Bronchial epithelial cell (primary cell): ENCODE measurements at regions not wholly inside any gene's neighbourhood (a gene's known extent, or its start where the extent isn't known, plus 50 kb on each side); places are given as distances from the start of the nearest gene placed in this dataset.

ENCODE experiments used
- DNase-seq: peaks from one replicate; pipeline ENCODE4 v3.0.0-alpha.2; 2010; ENCODE audit warnings: low read depth
- FAIRE-seq: peaks from 2 replicates; lab custom pipeline; 2011; peaks lifted over from hg19 to GRCh38; lab: Jason Lieb, UNC
- H3K27me3 ChIP-seq: 2 replicates; pipeline ENCODE4 v1.5.1; 2011; ENCODE audit warnings: low read length; ENCODE audit not compliant: control insufficient read depth, insufficient read depth
- H3K36me3 ChIP-seq: 2 replicates; pipeline ENCODE4 v1.5.1; 2011; ENCODE audit warnings: low read length; ENCODE audit not compliant: control insufficient read depth, insufficient read depth
- H3K4me3 ChIP-seq: 2 replicates; pipeline ENCODE4 v1.5.1; 2011; ENCODE audit warnings: mild to moderate bottlenecking, low read depth, low read length, control low read depth
- TF ChIP-seq, protein P1 (sequence below): IDR thresholded peaks from 2 replicates; pipeline ENCODE4 v1.5.1; 2011; ENCODE audit warnings: mild to moderate bottlenecking, moderate library complexity, low read length, control low read depth, inconsistent platforms; ENCODE audit not compliant: insufficient read depth, severe bottlenecking

DNA sequence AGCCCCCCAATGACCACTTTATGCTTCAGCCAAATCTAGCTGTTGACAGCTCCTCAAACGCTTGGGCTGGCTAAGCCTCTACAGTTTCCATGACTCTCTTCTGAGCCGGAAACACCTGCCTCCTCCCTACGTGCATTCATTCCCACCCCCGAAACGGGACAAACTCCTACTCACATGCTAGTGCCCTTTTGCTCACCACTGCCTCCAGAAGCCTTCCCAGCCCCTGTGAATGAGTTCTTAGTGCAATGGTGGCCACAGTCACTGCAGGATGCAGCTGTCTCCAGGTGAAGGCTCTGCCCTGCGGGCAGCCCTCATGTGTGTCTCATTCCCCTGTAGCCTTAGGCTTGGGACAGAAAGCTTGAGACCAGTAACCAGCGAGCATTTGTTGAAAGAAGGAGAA, 68.8 kb upstream of the DAB2IP start:
- Histone ChIP-seq H3K27me3 (peaks cover 6% of the 10 kb centered on the region), H3K4me3 (no peak overlapping the region), H3K36me3 (no peaks in the 10 kb centered on the region)
- FAIRE-seq (no peak), DNase-seq (no peak)
- TF ChIP-seq, protein P1, sequence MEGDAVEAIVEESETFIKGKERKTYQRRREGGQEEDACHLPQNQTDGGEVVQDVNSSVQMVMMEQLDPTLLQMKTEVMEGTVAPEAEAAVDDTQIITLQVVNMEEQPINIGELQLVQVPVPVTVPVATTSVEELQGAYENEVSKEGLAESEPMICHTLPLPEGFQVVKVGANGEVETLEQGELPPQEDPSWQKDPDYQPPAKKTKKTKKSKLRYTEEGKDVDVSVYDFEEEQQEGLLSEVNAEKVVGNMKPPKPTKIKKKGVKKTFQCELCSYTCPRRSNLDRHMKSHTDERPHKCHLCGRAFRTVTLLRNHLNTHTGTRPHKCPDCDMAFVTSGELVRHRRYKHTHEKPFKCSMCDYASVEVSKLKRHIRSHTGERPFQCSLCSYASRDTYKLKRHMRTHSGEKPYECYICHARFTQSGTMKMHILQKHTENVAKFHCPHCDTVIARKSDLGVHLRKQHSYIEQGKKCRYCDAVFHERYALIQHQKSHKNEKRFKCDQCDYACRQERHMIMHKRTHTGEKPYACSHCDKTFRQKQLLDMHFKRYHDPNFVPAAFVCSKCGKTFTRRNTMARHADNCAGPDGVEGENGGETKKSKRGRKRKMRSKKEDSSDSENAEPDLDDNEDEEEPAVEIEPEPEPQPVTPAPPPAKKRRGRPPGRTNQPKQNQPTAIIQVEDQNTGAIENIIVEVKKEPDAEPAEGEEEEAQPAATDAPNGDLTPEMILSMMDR, result no peak

DNA sequence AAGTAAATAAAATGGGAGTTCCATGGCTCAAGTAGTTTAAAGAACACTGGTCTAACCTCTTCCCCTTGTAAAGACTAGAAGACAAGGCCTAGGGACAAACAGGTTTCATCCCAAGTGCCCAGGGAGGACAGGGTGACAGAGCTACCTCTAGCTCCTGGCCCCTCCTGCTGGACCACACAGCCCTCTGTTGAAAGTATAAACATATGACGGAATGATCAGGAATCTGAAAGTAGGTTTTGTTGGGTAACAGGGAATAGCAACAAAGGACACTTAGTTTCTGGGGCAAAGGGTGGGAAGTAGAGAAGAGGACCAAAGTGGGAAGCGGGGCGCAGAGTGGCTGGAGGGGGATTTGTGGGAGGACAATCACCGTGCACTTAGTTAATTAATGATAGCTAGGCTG, 67.0 kb upstream of the DAB2IP start:
- Histone ChIP-seq H3K36me3 (no peaks in the 10 kb centered on the region), H3K27me3 (peaks cover 10% of the 10 kb centered on the region), H3K4me3 (no peak overlapping the region)
- FAIRE-seq, result no peak
- TF ChIP-seq, protein P1, result no peak
- DNase-seq, result no peak

DNA sequence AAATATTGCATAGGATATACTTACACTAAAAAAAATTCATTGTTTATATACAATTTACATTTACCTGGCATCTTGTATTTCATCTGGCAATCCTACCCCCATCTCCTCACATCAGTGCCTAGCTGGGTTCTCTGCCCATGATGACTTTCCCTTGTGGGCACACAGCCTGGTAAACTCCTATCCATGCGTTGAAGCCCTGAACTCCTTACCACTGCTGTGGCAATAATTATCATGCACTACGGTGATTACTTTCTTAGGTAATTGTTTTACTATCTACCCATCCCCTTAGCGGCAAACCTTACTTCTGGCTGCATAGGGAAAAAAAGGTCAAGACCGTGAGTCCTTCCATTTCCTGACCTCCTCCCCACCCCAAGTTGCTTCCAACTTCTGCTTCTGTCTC, 63.6 kb upstream of the DAB2IP start:
- TF ChIP-seq, protein P1, result no peak
- peaks cover 4% of the 10 kb centered on the region for H3K27me3 ChIP-seq
- FAIRE-seq, result no peak
- H3K4me3 ChIP-seq, result no peak overlapping the region
- no peaks in the 10 kb centered on the region for H3K36me3 ChIP-seq
- no peak for DNase-seq

DNA sequence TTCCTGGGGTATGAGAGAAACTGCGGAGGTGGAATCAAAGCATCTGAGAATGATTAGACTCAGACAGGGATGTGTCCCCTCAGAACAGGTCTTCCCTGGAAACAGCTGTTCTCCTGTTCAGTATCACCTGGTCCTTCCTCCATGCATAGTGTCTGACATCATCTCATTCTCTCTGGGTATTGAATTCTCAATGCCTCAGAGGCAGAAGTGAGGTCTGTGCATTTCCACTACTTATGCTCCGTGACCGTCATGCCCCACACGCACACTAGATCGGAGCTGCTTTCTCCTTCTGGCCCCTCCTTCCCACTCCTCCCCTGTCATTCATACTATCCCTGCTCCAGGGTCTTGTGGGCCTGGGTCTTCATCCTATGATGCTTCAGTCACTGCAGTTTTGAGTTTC, 61.4 kb upstream of the DAB2IP start:
- peaks cover 4% of the 10 kb centered on the region for H3K27me3 ChIP-seq
- TF ChIP-seq, protein P1, result no peak
- no peak overlapping the region for H3K4me3 ChIP-seq

DNA sequence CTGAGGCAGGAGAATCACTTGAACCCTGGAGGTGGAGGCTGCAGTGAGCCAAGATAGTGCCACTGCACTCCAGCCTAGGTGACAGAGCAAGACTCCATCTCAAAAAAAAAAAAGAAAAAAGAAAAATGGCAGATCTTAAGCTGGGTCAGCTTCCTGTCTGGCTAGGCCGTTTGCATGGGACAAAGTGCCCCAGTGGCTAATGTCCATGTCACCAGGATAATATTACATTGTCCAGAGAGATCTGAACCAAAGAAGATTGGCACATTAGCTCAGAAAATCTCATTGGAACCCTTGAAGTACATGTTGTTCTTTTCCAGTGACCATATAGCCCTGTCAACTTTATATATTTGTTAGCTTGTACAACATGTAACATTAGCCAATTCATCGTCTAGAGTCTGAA, 59.2 kb upstream of the DAB2IP start:
- Histone ChIP-seq H3K4me3 (no peak overlapping the region), H3K36me3 (no peaks in the 10 kb centered on the region), H3K27me3 (peaks cover 4% of the 10 kb centered on the region)
- no peak for DNase-seq
- TF ChIP-seq, protein P1, result no peak
- FAIRE-seq, result no peak

More for the DNA sequence above, 61.4 kb upstream of the DAB2IP start:
- H3K36me3 ChIP-seq, result no peaks in the 10 kb centered on the region
- DNase-seq, result no peak
- FAIRE-seq, result no peak

DNA sequence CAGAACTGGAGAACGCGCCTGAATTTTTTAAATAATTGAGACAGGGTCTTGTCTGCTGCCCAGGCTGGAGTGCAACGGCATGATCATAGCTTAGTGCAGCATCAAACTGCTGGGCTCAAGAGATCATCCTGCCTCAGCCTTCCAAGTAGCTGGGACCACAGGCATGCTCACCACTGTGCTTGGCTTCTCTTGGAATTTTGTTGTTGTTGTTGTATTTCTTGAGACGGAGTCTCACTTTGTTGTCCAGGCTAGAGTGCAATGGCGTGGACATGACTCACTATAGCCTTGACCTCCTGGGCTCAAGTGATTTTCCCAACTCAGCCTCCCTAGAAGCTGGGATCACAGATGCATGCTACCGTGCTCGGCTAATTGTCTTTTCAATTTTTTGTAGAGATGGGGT, 58.4 kb upstream of the DAB2IP start:
- TF ChIP-seq, protein P1, result no peak
- H3K36me3 ChIP-seq, result no peaks in the 10 kb centered on the region

More for the DNA sequence above, 58.4 kb upstream of the DAB2IP start:
- H3K27me3 ChIP-seq, result peaks cover 4% of the 10 kb centered on the region
- no peak for DNase-seq
- no peak for FAIRE-seq
- no peak overlapping the region for H3K4me3 ChIP-seq
